ENCODE measurements at regions not wholly inside any gene's neighbourhood (a gene's known extent, or its start where the extent isn't known, plus 50 kb on each side); places are given as distances from the start of the nearest gene placed in this dataset.
A peak's percentile ranks its signal among the peaks of the same experiment; 100 is the strongest.

DNA sequence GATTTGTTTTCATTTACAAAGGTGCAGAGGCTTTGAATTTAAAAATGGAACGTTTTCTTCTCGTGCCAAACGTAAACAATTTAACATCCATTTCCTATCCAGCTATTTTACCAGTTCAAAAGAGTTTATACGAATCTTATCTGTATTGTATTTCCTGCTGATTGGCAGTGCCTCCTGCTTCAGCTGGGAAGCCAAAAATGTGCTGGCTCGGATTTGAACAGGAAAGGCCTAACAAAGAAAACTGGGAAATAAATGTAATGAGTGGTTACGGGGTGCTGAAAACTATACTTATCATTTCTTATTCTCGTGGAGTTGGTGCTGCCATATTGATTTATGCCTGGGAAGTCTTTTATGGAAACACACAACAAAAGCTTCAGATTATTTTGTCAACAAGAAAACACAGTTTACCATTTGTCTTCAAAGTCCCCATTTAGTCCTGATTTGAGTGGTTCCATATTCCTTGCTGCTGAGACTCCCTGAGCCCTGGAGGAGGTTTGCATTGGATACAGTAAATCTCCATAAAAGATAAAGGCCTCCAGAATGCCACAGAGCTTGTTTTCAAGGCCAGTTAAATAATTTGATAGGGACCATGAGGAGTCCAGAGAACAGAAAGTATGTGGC lies 507.4 kb downstream of the RASEF start:
- peak; percentile 32 for DNase-seq

- no peak for DNase-seq
These were observed 504.6 kb downstream of the RASEF start for GRCh38 chr9:82558346-82558745.

- DNase-seq = no peak
These were observed 503.9 kb downstream of the RASEF start for GRCh38 chr9:82558855-82559630.

DNA sequence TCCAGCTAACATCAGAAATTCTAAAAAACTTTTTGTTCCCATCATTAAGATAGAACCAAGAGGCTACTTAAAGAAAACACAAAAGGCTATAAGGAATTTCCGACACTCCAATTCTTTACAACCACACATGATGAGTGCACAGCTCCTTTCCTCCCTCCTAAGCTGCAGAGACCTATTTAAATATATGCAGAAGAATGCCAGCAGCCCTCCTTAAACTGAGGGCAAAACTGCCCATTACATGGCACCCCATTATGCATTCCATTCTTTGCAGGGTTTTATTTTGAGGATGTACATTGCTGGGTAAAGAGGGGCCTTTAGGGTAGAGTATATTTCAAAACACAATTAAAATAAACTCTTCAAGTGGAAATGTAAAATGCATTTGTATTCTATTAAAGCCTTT lies 502.9 kb downstream of the RASEF start:
- DNase-seq = no peak

GRCh38 chr9:82560457-82560904 lies 502.5 kb downstream of the RASEF start:
- DNase-seq = no peak

DNA sequence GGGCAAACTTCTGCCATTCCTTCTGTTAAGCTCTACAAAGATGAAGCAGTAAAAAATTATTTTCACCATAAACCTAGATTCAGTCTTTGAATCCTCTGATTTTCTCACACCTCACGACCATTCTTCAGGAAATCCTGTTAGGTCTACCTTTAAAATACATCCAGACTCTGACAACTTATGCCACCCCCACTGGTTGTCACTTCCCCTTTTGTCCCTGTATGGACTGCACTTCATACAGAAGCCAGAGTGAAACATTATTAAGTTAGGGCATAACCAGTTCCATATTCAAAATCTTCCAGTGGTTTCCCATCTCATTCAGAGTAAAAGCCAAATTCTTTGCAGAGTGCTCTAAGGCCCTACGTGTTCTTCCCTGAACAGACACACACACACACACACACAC lies 499.8 kb downstream of the RASEF start:
- no peak for DNase-seq

DNA sequence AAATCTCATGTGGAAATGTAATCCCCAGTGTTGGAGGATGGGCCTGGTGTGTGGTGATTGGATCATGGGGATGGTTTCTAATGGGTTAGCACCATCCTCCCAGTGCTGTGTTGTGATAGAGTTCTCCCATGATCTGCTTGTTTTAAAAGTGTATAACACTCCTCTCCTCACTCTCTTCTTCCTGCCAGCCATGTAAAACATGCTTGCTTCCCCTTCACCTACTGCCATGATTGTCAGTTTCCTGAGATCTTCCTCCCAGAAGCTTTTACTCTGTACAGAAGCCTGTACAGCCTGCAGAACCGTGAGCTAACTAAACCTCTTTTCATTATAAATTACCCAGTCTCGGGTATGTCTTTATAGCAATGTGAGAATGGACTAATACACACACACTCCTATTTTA lies 499.1 kb downstream of the RASEF start:
- DNase-seq = no peak

GRCh38 chr9:82565188-82565969 lies 497.6 kb downstream of the RASEF start:
- DNase-seq = no peak

DNA sequence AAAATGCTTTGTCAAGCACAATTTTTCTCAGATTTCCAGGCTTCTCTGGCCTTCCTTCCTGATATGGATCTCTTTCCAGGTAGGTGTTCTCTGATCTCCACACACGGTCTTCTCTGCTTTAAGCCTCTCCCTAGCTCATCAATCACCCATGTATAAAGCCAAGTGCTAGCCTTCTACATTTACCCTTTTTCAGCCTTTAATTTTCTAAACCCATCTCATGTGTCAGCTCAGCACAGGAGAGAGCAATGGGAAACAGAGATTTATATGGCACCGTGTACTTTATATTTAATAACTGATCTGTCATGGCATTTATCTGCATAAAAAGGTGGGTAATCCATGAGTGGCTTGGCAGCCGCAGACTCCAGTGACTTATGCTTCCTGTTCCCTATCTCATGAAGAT lies 495.0 kb downstream of the RASEF start:
- DNase-seq = no peak

- no peak for DNase-seq
These were observed 492.7 kb downstream of the RASEF start for GRCh38 chr9:82570226-82570625.

DNA sequence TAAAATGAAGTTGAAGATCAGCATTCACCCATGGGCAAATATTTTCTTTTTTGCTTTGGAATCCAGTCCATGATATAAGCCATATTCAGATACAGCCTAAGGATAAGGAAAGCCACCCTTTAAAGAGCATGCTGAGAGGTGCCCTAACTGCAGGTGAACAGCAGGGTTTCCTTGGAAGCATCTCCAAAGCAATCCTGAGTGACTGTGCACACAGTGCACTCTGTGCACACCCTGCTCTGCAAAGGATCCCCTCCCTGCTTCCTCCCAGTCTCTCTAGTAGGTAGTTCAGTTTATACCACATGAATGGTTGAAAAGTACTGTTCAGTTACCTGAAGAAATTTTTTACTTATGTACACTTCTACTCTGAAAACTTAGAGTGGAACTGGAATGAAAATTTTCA lies 491.4 kb downstream of the RASEF start:
- no peak for DNase-seq

GRCh38 chr9:82572146-82572545 lies 490.8 kb downstream of the RASEF start:
- DNase-seq = no peak

DNA sequence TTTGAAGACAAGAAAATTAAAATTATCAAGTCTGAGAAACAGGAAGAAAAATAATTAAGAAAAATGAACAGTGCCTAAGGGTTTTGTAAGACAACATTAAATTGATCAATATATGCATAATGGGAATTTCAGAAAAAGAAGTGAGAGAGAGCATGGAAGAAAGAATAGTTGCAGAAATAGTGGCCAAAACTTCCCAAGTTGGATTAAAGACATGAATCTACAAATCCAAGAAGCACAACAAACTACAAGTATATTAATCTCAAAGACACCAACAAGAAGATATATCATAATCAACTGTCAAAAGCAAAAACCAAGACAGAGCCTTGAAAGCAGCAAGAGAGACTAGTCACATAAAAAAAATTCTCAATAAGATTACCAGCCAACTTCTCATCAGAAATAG lies 488.0 kb downstream of the RASEF start:
- DNase-seq = no peak

- DNase-seq = no peak
These were observed 482.0 kb downstream of the RASEF start for GRCh38 chr9:82580921-82581320.

DNA sequence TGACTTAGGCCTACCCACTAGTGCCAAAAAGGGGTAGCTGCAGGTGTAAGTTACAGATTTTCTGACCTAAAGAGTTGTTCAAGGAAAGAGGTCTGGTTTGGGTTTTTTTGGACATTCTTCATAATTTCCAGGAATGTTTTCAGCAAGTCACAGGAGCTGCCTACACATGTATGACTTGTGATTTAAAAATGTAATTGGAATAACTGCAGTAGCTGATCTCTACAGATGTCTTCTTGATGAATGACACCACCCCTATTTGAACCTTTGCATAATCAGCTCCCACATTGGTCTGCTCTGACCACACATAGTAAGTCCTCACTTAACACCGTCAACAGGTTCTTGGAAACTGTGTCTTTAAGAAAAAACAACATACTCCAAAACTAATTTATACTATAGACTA lies 481.4 kb downstream of the RASEF start:
- no peak for DNase-seq

DNA sequence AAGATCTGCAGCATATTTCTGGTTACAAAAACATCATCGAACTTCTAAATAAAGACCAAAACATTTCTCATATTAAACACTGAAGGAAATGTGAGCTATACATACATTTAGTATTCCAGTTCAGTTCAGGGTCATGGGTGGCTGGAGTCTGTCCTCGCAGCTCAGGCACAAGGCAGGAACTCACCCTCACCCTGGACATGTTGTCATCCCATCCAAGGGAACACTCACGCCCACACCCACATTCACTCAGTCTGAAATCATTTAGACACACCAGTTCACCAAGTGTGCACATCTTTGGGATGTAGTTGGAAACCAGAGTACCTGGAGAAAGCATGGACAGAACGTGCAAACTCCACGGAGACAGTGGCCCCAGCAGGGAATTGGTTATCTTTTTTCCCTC lies 481.0 kb downstream of the RASEF start:
- no peak for DNase-seq

DNA sequence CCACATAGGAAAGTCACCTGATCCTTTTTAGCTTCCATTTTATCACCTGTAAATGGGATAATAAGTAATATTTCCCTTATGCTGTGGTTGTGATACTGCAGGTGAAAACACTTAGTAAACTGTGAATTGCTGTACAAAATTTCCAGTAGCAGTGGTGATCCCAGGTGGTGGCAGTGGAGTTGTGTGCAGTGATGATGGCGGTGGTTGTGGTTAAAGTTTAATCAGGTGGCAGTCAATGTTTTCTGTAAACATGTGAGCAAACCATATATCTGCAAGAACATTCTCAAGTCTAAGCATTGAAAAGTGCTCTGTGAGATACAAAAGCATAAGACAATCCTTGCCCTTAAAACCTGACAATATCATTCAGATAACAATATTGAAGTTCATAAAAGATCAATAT lies 480.2 kb downstream of the RASEF start:
- DNase-seq = no peak

- no peak for DNase-seq
These were observed 479.4 kb downstream of the RASEF start for GRCh38 chr9:82583524-82583923.

- DNase-seq = no peak
These were observed 478.5 kb downstream of the RASEF start for GRCh38 chr9:82584349-82584863.

DNA sequence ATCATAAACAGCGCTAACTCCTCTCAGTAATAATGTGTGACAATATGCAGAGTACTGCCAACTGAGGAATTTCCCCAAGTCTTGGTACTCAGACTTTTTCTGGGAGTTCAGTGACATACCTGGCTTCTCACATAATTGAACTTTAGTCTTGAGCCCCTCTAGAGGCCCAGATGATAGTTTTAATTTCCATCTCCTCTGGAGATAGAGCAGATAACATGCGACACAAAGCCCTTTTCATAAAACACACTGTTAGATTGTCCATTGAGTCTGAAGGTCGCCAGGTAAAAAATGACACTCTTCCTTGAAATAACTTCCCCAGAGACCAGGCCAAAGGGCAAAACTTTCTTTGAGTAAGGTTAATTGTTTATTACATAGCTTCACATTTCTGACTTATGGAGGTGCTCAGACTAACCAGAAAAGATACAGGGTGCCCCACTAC lies 476.0 kb downstream of the RASEF start:
- no peak for DNase-seq

GRCh38 chr9:82588301-82589180 lies 474.4 kb downstream of the RASEF start:
- DNase-seq = no peak

GRCh38 chr9:82590845-82591244 lies 472.1 kb downstream of the RASEF start:
- no peak for DNase-seq

DNA sequence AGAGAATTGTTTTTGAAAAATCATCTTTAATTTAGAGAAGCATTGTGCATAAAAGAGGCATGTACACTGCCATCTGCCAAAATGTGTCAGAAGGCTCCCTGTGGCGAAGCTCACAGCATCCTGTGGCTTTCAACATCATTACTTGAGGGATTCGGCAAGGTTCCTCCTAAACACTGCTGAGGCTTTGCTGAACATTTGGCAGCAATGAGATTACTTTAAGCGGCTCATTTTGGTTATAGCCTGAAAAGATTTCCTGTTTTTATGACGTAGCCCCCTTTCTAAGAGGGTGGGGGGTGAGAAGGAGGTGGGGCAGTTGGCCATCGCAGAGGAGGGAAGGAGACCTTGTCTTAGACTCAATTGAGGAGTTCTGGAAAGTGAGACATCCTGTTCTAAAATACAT lies 469.4 kb downstream of the RASEF start:
- DNase-seq = peak; percentile 53
